Kidney (tissue), 10 donors: ENCODE measurements at regions not wholly inside any gene's neighbourhood (a gene's known extent, or its start where the extent isn't known, plus 50 kb on each side); places are given as distances from the start of the nearest gene placed in this dataset.
"Not testable (repeated sequence)": the region's sequence is repeated elsewhere in the genome, so short reads cannot be mapped to it uniquely, and the experiment has no call there.

ENCODE experiments used
- DNase-seq, 5 donors: peaks; one replicate each; pipeline ENCODE4 v3.0.0-alpha.2; 2013 to 2020
- FAIRE-seq: peaks from 2 replicates; lab custom pipeline; 2012; peaks lifted over from hg19 to GRCh38; lab: Jason Lieb, UNC
- H3K27ac ChIP-seq, 2 donors: one replicate each; pipeline ENCODE4 v1.7.0; 2013; ENCODE audit warnings: low read depth in 2 of 2, low read length in 2 of 2, inconsistent platforms in 1 of 2
- H3K27me3 ChIP-seq: one replicate; pipeline ENCODE4 v1.7.1; 2013; ENCODE audit warnings: low read length, inconsistent platforms; ENCODE audit not compliant: control insufficient read depth, insufficient read depth
- H3K36me3 ChIP-seq, 3 donors: one replicate each; pipeline versions ENCODE4 v1.7.0 to v1.7.1; 2013; ENCODE audit warnings: low read length in 3 of 3, control low read depth in 1 of 3, inconsistent platforms in 1 of 3; ENCODE audit not compliant: insufficient read depth in 3 of 3, control insufficient read depth in 2 of 3
- H3K4me1 ChIP-seq, 3 donors: one replicate each; pipeline versions ENCODE4 v1.7.0 to v1.7.1; 2013; ENCODE audit warnings: low read length in 3 of 3, inconsistent platforms in 1 of 3, low read depth in 1 of 3; ENCODE audit not compliant: control insufficient read depth in 2 of 3, insufficient read depth in 2 of 3
- H3K4me3 ChIP-seq, 3 donors: one replicate each; pipeline versions ENCODE4 v1.7.0 to v1.8.1; 2013; ENCODE audit warnings: low read length in 3 of 3, control low read depth in 1 of 3, inconsistent platforms in 1 of 3
- H3K9ac ChIP-seq, 3 donors: one replicate each; pipeline versions ENCODE4 v1.7.0 to v1.7.1; 2013; ENCODE audit warnings: low read length in 3 of 3, control low read depth in 1 of 3, inconsistent platforms in 1 of 3
- H3K9me3 ChIP-seq, 3 donors: one replicate each; pipeline versions ENCODE4 v1.7.0 to v1.7.1; 2013; ENCODE audit warnings: low read length in 3 of 3, control low read depth in 1 of 3, inconsistent platforms in 1 of 3; ENCODE audit not compliant: control insufficient read depth in 2 of 3, insufficient read depth in 1 of 3
- intact Hi-C: fragments of 100-400 bp; cut with DNase I; formaldehyde crosslinking; loops from one replicate; pipeline ENCODE4 v1.11.1; 2022
- donor health status: control.
- donor health status: control.
- donor health status: DM: yes; HTN: yes; CAD: no.
- donor health status: Normal renal cell carcinoma (clear cell type).

GRCh38 chr16:46386110-46386771 is 234.9 kb downstream of the SHCBP1 start:
- H3K27me3 ChIP-seq, H3K9ac ChIP-seq, H3K4me3 ChIP-seq, H3K4me1 ChIP-seq, H3K36me3 ChIP-seq, intact Hi-C loops, FAIRE-seq, H3K9me3 ChIP-seq, H3K27ac ChIP-seq: not testable (repeated sequence)
- DNase-seq: peak in 2 of 5 donors; percentile 13 to 51

GRCh38 chr16:46384285-46385061 is 236.7 kb downstream of the SHCBP1 start:
- H3K27me3 ChIP-seq, H3K4me3 ChIP-seq, intact Hi-C loops, H3K27ac ChIP-seq, H3K9me3 ChIP-seq, H3K4me1 ChIP-seq, FAIRE-seq, H3K36me3 ChIP-seq, H3K9ac ChIP-seq: not testable (repeated sequence)
- DNase-seq: peak in 4 of 5 donors; percentile 14 to 47 (median 32)

DNA sequence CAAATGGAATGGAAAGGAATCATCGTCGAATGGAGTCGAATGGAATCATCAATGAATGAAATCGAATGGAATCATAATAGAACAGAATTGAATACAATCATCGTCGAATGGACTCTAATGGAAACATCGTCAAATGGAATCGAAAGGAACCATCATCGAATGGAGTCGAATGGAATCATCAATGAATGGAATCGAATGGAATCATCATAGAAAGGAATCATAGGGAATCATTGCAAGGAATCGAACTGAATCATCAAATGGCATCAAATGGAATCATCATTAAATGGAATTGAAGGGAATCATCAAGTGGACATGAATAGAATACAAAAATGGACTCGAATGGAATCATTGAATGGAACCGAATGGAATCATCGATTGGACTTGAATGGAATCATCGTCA is 237.6 kb downstream of the SHCBP1 start:
- H3K4me3 ChIP-seq, H3K9me3 ChIP-seq, FAIRE-seq, H3K4me1 ChIP-seq, intact Hi-C loops, H3K9ac ChIP-seq, DNase-seq, H3K27me3 ChIP-seq, H3K36me3 ChIP-seq, H3K27ac ChIP-seq: not testable (repeated sequence)

- H3K4me1 ChIP-seq, H3K27me3 ChIP-seq, FAIRE-seq, H3K4me3 ChIP-seq, H3K27ac ChIP-seq, H3K36me3 ChIP-seq, H3K9ac ChIP-seq, intact Hi-C loops, H3K9me3 ChIP-seq: not testable (repeated sequence)
- DNase-seq: peak in 1 of 5 donors; percentile 3
Observed at GRCh38 chr16:46382791-46383541, 238.2 kb downstream of the SHCBP1 start.

DNA sequence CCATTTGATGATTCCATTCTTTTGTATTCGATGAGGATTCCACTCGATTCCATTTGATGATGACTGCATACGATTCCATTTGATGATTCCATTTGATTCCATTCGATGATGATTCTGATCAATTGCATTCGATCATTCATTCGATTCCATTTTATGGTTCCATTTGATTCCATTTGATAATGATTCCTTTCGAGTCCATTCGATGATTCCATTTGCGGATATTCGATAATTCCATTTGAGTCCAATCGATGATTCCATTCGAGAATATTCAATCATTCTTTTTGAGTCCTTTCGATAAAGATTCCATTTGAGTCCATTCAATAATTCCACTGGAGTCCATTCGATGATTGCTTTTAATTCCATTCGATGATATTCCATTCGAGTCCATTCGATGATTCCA is 239.1 kb downstream of the SHCBP1 start:
- FAIRE-seq, H3K4me1 ChIP-seq, DNase-seq, H3K4me3 ChIP-seq, H3K9ac ChIP-seq, H3K9me3 ChIP-seq, H3K27ac ChIP-seq, H3K27me3 ChIP-seq, intact Hi-C loops, H3K36me3 ChIP-seq: not testable (repeated sequence)

GRCh38 chr16:46381344-46381743 is 239.8 kb downstream of the SHCBP1 start:
- H3K4me1 ChIP-seq, H3K4me3 ChIP-seq, intact Hi-C loops, H3K27ac ChIP-seq, FAIRE-seq, H3K9ac ChIP-seq, H3K27me3 ChIP-seq, H3K36me3 ChIP-seq, H3K9me3 ChIP-seq: not testable (repeated sequence)
- peak in 1 of 5 donors; percentile 2 for DNase-seq
